Skeletal muscle cell (primary cell): ENCODE measurements at regions not wholly inside any gene's neighbourhood (a gene's known extent, or its start where the extent isn't known, plus 50 kb on each side); places are given as distances from the start of the nearest gene placed in this dataset.

Source experiments
- DNase-seq: peaks from one replicate; pipeline ENCODE4 v3.0.0-alpha.2; 2010; ENCODE audit warnings: low read depth
- H3K4me3 ChIP-seq: 2 replicates; pipeline ENCODE4 v1.5.1; 2011; ENCODE audit warnings: low read depth, mild to moderate bottlenecking, control low read depth, low read length, moderate library complexity

DNA sequence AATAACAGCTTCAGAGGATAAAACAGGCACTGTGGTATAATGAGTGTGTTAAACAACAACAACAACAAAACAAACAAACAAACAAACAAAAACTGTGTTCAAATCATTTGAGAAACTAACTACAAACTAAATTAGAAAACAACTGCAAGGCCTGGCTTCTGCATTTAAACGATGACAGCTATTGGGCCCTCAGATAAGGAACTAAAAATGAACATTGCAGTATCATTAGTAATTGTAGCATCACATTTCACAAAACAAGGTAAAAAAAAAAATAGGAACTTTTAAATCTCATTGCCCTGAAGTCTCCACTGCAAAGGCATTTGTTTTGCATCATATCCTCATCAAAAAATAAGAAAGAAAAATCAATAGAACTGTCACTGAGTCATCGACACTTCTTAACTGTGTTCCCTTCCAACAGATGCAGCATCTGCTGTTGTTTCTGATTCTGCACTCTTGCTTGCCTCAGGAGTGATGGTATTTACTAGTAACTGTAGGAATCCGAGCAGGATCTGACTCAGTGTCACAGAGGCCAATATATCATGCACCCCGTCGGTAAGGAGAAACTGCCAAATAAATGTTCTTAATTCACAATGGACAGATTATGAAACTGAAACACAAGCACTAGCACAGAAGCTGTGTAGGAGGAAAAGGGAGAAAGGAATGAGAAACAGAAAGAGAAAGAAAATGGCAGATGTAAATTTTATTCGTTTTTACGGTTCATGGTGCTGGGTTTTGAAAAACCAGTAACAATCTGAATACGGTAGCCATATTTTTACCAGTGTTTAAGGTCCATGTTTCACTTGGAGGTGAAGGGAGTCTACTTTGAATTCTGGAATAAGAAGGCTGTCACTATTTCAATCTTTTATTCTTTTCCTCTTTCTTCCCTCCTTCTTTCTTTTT, 365.7 kb upstream of the EPHA7 start:
- peak; percentile 94 for DNase-seq

DNA sequence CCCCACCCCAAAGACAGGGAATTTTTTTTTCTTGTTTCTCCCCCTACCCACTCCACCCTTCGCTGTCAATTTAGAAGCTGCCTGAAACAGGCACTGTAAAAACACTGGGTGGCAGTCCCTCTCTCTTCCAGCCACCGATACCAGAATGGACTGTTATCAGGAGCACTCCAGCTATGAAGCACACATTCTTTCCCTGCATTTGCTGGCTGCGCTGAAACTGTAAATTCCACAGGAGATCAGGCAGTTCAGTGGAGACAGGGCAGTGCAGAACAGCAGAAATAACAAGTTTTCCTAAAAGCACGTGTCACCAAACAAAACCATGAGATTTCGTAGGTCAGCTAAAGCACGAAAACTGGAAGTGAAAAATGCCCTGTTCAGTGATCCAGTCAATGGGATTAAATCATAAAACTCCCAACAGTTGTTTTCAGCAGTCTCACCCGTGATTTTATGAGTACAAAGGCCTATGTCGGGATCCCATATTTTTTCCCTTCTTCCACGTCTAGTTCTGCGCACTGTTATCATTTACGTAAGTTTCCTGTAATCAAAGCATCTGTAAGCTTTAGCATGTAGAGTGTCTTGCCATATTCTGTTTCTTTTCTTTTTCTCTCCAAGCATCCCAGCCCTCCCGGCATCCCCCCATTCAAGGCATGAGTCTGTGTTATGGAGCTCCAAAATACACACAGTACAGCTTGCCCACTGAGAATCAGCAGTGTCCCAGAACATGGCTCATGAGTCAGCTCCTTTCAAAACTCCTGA, 359.9 kb upstream of the EPHA7 start:
- no peak overlapping the region for H3K4me3 ChIP-seq
- no peak for DNase-seq

More for the DNA sequence above, 365.7 kb upstream of the EPHA7 start:
- H3K4me3 ChIP-seq = peak overlapping the region; percentile 31

DNA sequence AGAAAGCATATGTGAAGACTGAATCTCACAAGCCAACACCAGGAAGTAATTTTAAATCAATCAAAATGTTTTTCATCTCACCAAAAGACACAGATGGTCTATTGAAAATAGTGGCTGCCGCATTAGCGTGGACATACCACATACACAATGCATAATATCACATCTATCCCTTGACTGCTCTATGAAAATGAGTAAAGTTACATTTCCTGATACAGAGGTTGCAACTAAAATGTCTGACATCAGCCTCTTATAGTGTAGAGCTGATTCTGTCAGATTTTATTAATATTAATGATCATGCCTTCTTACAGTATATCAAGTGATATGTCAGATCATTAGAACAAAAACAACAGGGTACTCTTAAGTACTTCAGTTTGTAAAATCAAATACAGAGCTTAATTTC, 339.8 kb upstream of the EPHA7 start:
- DNase-seq = no peak
- H3K4me3 ChIP-seq = no peak overlapping the region

DNA sequence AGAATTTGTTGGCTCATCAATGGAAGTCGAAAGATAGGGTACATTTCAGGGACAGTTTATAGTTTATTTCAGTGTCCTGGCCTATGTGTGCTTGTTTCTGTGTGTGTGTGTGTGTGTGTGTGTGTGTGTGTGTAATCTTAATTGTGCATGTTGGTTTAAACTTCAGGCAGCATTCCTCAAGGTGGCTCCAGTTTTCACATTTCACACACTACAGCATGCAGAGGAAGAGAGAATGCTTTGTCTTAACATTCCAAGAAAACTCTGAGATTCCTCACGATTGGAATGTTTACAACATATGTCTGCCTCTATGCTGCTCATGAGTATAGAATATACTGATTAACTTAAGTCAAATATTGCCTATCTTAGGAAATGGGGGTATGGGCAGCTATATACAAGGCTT, 332.6 kb upstream of the EPHA7 start:
- no peak for DNase-seq
- no peak overlapping the region for H3K4me3 ChIP-seq

DNA sequence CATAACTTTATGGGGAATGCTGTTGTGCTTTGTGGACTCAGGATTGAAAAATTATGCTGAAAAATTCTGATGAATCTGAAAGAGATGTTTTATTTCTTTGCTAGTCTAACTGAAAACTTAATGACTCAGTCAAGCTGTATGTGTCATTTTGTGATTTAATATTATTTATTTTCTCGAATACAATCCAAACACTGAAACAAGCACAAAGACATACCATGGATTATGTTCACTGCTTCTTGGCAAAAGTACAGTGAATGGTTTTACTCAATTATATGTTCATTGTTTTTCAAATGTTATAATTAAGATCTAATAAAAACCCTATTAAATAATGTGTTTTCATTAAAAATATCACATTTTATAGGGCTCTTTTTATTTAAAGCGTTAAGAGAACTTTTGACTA, 330.6 kb upstream of the EPHA7 start:
- H3K4me3 ChIP-seq = no peak overlapping the region
- no peak for DNase-seq

DNA sequence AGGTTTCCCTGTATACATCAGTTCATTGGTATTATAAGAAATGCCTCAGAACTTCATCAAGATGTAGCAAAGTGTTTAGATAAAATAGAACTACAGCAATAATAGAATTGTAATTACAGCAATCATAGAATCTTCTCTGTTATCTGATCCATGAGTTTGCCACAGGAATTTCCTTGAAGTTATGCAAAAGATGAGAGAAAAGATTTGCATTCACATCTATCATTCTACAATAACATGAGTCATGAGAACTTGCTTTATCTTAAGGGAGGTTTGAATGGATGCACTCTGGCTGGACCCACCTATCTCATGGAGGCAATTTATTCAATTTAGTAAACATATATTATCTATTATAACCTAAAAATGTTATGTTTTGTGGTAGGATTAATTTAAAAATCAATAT, 329.8 kb upstream of the EPHA7 start:
- no peak for DNase-seq
- no peak overlapping the region for H3K4me3 ChIP-seq

DNA sequence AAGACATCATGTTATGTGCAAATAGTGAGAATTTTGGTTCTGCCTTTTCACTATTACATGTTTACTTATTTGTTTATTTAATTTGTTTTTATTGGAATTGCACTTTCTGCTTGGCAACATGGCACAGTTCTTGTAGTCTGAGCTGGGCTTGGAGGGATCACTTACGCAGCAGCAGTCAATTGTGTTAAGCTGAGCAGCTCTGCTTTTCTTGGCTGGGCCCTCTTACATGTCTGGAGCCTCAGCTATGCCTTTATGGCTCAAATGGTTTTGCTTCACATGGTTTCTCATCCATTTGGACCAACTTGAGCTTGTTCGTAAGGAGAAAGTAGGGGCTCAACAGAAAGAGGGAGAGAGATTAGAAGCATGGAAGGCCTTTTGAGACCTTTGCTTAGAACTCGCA, 327.5 kb upstream of the EPHA7 start:
- H3K4me3 ChIP-seq = no peak overlapping the region
- DNase-seq = no peak

DNA sequence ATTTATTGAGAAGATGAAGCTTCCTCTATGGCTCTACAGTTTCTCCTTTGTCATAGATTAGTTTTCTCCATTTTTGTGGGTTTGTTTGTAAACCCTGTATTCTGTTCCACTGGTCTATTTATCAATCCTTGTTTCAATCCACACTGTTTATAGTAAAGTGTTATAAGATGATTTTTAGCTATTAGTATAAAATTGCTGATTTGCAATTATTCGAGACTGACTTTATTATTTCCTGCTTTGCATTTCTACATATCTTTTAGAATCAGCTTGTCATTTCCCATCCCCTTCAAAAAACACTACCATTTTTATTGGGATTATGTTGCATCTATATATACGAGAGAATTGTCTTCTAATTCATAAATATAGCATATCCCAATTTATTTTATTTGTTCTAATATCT, 325.9 kb upstream of the EPHA7 start:
- DNase-seq = no peak
- H3K4me3 ChIP-seq = no peak overlapping the region

DNA sequence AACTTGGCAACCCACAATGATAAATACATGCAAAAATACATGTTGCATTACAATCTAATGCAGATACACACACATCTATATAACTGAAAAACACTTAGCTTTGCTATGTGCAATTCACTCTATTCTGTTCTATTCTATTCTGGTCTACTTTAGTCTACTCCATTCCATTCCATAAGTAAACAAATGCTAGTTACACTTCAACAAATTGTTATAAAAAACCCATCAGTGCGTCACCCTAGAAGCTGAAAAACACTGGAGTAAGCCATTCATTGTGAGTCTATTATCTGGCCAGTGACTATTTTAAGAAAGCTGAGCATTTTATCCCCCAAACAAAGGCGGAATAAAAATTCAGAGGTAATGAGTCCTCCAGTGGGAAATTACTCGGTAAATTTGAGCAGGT, 315.7 kb upstream of the EPHA7 start:
- no peak overlapping the region for H3K4me3 ChIP-seq
- DNase-seq = no peak

DNA sequence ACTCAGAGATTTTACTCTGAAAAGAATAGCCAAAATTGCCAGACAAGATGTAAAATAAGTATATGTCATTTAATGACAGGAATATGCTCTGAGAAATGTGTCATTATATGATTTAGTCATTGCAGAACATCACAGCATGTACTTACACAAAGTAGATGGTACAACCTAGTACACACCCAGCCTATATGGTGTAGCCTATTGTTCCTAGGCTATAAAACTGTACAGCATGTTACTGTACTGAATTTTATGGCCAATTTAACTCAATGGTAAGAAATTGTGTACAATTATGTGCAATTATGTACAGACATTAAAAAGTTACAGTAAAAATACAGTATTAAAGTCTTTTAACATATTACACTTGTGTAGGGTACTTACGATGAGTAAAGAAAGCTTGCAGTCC, 311.9 kb upstream of the EPHA7 start:
- H3K4me3 ChIP-seq = no peak overlapping the region
- no peak for DNase-seq

DNA sequence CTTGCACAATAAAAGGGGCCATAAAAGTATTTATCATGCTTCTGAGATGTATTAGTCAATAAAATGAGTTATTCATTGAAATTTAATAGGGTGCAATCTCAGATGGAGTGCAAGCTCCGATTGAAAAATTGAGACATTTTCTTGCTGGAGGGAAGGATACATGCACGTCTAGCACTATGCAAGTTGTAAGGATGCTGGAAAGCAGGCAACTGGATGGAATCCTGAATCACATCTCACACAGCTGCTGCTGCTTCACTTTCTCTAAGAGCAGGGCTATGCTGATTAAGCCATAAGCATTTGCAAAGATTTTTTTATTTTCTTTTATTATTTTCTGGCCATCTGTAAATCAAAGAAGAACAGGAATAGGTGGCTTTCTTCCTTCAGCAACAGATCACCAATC, 308.8 kb upstream of the EPHA7 start:
- H3K4me3 ChIP-seq = no peak overlapping the region
- DNase-seq = no peak

DNA sequence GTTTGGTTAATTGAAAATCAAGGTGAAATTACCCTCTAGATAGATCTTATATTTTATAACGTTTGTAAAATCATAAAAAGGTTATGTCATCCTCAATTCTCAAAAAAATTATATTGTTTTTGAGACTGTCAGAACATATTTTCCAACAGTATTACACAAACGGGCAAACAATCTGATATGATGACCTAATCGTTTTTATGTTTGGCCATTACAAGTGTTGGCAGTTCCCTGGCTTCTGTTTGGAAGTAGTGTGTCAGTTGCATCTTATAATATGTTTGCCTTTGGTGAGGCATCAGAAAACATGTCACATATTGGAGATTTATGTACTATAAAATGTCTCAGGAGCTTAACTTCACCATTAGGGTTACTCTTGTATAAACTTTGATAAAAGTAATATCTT, 308.1 kb upstream of the EPHA7 start:
- DNase-seq = no peak
- no peak overlapping the region for H3K4me3 ChIP-seq

DNA sequence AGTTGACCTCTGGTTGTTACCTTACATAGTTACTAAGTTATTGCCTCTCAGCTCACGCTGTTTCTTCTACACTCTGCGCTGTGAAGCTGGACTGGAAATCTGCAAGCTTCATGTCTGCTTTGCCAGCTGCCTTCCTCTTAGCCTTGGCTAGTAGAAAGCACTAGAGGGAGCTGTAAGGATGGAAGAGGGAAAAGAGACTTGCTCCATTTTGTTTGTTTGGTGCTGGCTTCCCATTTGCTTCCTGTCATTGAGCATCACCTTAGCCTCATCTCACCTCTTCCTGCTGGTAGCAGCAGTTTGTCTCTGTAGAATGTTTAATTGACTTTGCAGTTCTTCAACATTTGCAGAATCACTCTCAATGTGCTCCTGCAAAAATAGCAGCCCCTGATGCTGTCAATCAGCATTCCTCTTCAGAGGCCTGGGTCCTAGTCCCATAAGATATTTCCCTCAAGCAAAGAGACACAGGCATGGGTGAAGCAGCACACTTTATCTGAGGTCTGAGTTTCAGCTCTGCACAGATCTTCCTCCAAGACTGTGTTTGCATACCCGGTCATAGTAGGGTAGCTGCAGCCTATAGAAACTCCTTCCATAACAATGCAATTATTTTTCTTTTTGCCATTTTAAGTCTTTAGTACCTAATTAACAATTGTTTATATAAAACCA, 302.2 kb upstream of the EPHA7 start:
- peak; percentile 7 for DNase-seq
- no peak overlapping the region for H3K4me3 ChIP-seq

DNA sequence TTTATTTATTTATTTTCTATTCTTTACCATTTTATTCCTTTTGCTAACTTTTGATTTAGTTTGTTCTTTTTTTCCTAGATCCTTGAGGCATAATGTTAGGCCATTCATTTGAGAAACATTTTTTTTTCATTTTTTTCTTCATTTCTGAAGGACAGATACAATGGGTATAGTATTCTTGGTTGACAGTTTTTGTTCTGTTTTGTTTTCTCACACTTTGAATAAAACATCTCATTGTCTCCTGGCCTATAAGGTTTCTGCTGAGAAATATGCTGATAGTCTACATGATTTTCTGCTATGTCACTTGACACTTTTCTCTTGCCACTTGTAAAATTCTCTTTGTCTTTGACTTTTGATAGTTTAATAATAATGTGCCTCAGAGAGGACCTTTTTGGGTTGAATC, 294.6 kb upstream of the EPHA7 start:
- no peak overlapping the region for H3K4me3 ChIP-seq

DNA sequence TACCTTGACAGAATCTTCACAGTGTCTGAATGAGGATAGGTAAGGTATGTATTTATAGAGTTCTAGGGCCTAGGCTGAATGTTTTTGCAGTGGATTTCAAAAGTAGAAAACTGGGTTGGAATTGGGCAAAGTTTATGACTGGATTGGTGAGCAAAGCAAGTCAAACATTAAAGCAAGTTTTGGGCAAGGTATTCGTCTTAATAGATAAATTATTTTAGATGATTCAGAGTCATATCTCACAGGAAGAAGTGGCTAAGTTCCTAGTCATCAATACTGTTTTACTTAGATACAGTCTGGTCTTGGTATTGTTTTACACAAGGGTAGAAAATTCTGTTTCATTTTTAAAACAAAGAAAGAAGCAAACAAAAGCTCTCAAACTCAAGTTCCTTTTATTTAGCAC, 284.1 kb upstream of the EPHA7 start:
- DNase-seq = no peak
- no peak overlapping the region for H3K4me3 ChIP-seq

More for the DNA sequence above, 294.6 kb upstream of the EPHA7 start:
- DNase-seq = no peak

DNA sequence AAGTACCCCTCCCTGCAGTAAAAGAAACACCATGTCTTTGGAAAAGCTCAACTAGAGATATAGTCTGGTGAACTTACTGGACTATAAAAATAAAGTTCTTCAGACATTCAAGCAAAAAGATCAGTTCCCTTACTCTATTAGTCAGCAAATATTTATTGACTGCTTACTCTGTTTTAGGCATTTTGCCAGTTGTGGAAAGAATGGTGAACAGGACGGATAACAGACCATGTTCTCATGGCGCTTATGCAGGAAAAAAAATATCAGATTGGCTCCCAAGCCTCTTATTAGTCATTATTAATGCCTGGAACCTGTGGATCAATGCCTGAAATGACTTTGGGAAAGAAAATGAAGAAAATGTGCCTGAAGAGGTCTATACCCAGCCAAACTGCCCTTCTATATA, 282.2 kb upstream of the EPHA7 start:
- no peak overlapping the region for H3K4me3 ChIP-seq
- DNase-seq = no peak

DNA sequence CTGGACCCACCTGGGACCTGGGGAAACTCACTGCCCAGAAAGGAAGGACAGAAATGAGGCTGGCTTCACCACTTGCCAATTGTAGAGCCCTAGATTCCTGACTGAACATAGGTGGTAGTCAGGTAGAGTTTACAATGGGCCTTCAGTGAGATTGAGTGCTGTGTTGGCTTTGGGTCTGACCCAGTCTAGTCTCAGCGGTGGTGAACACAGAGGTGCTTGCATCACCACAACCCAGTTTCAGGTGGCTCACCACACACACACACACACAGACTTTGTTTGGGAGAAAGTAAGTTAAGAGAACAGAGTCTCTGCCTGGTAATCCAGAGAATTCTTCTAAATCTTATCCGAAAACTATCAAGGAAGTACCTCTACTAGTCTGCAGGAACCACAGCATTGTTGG, 266.1 kb upstream of the EPHA7 start:
- no peak overlapping the region for H3K4me3 ChIP-seq
- DNase-seq = no peak

DNA sequence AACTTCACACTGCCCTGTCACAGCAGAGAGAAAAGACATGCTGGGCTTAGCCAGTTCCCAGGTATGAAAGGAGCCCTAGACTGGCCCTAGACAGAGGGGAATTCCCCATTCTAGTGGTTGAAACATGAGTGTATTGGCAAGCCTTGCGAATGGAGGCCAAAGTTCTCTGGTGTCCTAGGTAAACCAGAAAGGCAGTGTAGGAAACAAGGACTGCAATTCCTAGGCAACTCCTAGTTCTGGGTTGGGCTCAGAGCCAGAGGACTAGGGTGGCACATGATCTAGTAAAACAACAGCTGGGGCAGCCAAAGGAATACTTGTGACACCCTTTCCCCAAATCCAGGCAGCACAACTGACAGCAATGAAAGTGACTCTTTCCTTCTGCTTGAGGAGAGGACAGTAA, 265.0 kb upstream of the EPHA7 start:
- no peak overlapping the region for H3K4me3 ChIP-seq

DNA sequence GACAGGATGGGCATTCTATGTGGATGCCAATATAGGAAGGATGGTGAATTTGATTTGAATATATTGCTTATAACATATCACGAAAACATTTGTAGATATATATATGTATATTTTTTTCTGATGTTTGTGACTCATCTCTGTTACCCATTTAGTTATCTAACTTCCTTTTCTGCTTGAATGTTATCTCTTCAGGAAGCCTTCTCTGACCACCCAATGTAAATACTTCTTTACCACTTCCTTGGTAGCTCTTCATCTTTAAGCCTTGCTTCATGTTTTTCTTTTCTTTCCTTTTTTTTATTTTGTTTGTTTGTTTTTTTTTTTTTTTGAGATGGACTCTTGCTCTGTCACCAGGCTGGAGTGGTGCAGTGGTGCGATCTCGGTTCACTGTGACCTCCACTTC, 260.5 kb upstream of the EPHA7 start:
- DNase-seq = no peak

More for the DNA sequence above, 265.0 kb upstream of the EPHA7 start:
- no peak for DNase-seq

DNA sequence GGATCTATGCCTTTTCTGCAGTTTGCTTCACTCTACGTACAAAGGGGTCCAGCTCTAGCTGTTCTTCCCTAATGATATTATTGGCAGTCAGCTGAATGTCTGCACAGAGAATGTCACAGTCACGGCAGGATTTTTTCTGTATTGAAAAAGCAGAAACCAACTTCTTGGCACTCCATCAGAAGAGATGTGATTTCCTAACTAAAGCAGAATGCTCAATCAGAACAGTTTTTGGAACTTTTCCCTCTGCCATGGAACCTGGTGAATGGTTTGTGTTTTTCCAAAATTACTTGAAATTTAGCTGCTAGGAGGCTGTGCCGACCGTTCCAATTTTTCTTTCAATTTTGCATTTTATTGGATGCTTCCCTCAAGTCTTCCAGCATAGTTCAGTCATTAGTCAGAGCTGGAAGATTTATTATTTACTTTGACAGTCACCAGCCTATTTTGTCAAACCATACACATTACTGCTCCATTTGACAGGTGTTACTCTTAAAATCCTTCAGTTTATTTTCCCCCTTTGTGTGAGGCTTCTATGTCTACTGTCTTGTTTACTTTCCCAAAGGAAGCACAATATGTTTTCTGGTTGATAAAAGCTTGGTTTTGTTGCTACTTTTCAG, 259.6 kb upstream of the EPHA7 start:
- no peak for DNase-seq
- no peak overlapping the region for H3K4me3 ChIP-seq

More for the DNA sequence above, 260.5 kb upstream of the EPHA7 start:
- no peak overlapping the region for H3K4me3 ChIP-seq
